GM23338 (cell line): ENCODE measurements at regions not wholly inside any gene's neighbourhood (a gene's known extent, or its start where the extent isn't known, plus 50 kb on each side); places are given as distances from the start of the nearest gene placed in this dataset.

Experiments
- CTCF ChIP-seq, 2 experiments: fragments of 200-600 bp in 1 of 2; sonication (generic) in 1 of 2; conservative IDR thresholded peaks; 2 replicates each; pipeline versions ENCODE4 v1.5.1 to v1.6.1; 2016 to 2017; ENCODE audit warnings: antibody characterized with exemption in 2 of 2, low read depth in 2 of 2, mild to moderate bottlenecking in 2 of 2, moderate library complexity in 1 of 2
- REST ChIP-seq: IDR thresholded peaks from one replicate; pipeline ENCODE4 v1.6.1; 2018; ENCODE audit warnings: antibody characterized with exemption; ENCODE audit not compliant: unreplicated experiment

- TF ChIP-seq REST = no peak
- no peak for TF ChIP-seq CTCF (conservative IDR thresholded peaks at IDR 0.05; ENCODE audit: low read depth in 2 of 2)
Measured at GRCh38 chr14:89628521-89628920, 211.5 kb upstream of the FOXN3 start.
